ENCODE measurements at regions not wholly inside any gene's neighbourhood (a gene's known extent, or its start where the extent isn't known, plus 50 kb on each side); places are given as distances from the start of the nearest gene placed in this dataset.

DNA sequence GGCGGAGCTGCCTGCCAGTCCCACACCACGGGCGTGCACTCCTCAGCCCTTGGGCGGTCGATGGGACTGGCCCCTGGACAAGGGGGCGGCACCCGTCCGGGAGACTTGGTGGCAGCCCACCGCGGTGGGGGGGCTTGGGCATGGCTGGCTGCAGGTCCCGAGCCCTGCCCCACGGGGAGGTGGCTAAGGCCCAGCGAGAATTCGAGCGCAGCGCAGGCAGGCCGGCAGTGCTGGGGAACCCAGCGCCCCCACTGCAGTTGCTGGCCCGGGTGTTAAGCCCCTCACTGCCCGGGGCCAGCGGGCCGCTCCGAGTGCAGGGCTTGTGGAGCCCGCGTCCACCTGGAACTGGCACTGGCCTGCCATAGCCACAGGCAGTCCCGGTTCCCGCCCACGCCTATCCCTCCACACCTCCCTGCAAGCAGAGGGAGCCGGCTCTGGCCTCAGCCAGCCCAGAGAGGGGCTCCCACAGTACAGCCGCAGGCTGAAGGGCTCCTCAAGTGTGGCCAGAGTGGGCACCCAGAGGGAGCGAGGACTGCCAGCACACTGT lies 742.9 kb upstream of the DDX18 start:
- DNase-seq (ENCODE audit: low read depth), result no peak
- no peak overlapping the region for H3K4me3 ChIP-seq (ENCODE audit: low read depth, low read length)
- TF ChIP-seq, protein P1, sequence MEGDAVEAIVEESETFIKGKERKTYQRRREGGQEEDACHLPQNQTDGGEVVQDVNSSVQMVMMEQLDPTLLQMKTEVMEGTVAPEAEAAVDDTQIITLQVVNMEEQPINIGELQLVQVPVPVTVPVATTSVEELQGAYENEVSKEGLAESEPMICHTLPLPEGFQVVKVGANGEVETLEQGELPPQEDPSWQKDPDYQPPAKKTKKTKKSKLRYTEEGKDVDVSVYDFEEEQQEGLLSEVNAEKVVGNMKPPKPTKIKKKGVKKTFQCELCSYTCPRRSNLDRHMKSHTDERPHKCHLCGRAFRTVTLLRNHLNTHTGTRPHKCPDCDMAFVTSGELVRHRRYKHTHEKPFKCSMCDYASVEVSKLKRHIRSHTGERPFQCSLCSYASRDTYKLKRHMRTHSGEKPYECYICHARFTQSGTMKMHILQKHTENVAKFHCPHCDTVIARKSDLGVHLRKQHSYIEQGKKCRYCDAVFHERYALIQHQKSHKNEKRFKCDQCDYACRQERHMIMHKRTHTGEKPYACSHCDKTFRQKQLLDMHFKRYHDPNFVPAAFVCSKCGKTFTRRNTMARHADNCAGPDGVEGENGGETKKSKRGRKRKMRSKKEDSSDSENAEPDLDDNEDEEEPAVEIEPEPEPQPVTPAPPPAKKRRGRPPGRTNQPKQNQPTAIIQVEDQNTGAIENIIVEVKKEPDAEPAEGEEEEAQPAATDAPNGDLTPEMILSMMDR (IDR thresholded peaks at IDR 0.05; ENCODE audit: insufficient read depth, low read length), result no peak

DNA sequence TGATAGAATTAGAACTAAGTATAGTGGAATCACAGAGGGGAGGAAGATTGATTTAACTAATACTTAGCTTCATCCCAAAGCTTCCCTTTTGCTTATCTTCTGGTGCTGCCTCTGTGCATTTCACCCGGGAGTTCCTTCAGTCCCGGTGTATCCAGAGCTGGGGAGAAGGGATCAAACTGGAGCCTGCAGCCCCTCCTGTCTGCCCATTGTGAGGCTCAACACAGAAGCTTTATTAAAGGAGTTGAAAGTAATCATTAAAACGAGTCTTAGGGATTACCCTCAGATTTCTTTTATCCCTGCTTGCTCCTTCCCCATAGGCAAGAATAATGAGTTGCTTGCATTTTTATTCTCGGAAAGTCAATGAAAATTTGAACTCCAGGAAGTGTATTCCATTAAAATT lies 739.7 kb upstream of the DDX18 start:
- H3K4me3 ChIP-seq (ENCODE audit: low read depth, low read length), result no peak overlapping the region
- TF ChIP-seq, protein P1 (IDR thresholded peaks at IDR 0.05; ENCODE audit: insufficient read depth, low read length), result no peak
- DNase-seq (ENCODE audit: low read depth), result no peak

DNA sequence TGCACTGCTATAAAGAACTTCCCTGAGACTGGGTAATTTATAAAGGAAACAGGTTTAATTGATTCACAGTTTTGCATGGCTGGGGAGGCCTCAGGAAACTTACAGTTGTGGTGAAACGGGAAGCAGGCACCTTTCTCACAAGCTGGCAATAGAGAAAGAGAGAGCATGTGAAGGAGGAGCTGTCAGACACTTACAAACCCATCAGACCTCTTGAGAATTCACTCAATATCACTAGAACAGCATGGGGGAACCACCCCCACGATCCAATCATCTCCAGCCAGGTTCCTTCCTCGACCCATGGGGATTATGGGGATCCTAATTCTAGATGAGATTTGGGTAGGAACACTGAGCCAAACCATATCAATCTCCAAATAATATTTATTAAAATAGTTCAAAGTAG lies 729.2 kb upstream of the DDX18 start:
- TF ChIP-seq, protein P1 (IDR thresholded peaks at IDR 0.05; ENCODE audit: insufficient read depth, low read length), result no peak
- H3K4me3 ChIP-seq (ENCODE audit: low read depth, low read length), result no peak overlapping the region
- DNase-seq (ENCODE audit: low read depth), result no peak

DNA sequence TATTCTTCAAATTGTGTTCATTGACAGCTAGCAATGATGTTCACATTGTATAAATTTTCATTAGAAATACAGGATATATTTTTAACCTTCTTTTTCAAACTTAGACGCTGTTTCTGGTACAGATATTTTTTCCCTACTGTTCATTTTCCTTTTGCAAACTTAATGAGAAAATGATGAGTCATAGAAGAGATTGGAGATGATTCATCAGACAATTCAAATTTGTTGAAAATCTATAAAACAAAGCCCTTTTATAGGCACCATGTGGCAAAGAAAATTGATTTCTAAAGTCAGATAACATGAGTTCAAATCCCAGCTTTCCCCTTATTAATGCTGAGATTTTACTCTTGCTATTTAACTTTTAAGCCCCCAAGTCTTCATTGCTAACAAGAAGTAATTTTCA lies 728.8 kb upstream of the DDX18 start:
- DNase-seq (ENCODE audit: low read depth), result no peak
- no peak overlapping the region for H3K4me3 ChIP-seq (ENCODE audit: low read depth, low read length)

DNA sequence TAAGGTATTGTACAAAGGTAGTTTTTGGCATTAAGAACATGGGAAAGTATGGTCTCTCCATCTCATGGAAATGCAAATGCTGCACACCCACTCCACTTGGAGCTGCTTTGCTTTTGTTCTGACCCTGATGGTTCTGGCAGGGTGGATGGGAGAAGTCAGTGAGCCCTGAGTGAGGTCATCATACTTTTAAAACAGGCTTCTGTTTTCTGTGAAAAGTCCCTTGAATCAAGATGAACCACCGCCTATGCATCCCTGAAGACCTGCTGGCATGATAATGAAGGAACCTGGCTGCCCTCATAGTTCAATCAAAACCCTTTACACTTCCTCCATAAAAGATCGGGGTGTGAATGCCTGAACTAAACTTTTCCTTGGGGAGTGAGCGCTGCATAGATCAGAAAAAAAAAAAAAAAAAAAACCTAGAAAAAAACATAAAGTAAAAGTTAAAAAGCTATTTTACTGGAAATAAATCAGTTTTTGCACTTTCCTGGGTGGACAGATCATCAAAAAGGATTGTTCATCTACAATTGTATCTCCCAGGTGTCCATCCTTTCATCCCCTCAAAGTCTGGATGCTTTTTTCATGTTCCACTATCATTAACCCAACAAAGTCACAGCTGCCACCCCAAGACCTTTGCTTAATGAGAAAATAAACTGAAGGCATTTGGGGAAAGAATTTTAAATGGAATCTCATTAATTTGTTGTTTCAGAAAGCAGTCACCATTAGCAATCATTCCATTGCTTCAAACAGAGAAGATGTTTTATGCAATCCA lies 728.1 kb upstream of the DDX18 start:
- no peak for DNase-seq (ENCODE audit: low read depth)
- H3K4me3 ChIP-seq (ENCODE audit: low read depth, low read length), result no peak overlapping the region
- TF ChIP-seq, protein P1 (IDR thresholded peaks at IDR 0.05; ENCODE audit: insufficient read depth, low read length), result no peak

More for the DNA sequence above, 728.8 kb upstream of the DDX18 start:
- TF ChIP-seq, protein P1 (IDR thresholded peaks at IDR 0.05; ENCODE audit: insufficient read depth, low read length), result no peak

DNA sequence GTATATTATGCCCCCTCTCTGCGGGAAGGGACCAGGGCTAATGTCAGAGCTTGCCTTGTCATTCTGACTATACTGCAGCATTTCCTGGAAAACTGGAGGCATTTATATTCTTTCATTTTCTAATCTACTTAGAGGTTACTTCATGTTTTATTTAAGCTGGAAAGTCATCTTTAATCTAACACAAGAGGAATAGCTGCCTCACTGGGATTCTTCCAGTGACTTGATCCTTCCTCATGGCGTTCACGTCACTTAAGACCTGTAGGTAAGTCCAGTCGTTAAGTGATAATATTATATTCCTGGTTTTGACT lies 727.6 kb upstream of the DDX18 start:
- no peak overlapping the region for H3K4me3 ChIP-seq (ENCODE audit: low read depth, low read length)
- TF ChIP-seq, protein P1 (IDR thresholded peaks at IDR 0.05; ENCODE audit: insufficient read depth, low read length), result no peak
- no peak for DNase-seq (ENCODE audit: low read depth)
